HG02938 (cell line): ENCODE measurements at regions not wholly inside any gene's neighbourhood (a gene's known extent, or its start where the extent isn't known, plus 50 kb on each side); places are given as distances from the start of the nearest gene placed in this dataset.
"Not testable (repeated sequence)": the region's sequence is repeated elsewhere in the genome, so short reads cannot be mapped to it uniquely, and the experiment has no call there.

ENCODE experiments used
- ATAC-seq: cut with Tn5 transposase; IDR thresholded peaks from one replicate; pipeline ENCODE4 v1.9.1; 2021; ENCODE audit warnings: mild to moderate bottlenecking, moderate library complexity; ENCODE audit not compliant: unreplicated experiment

DNA sequence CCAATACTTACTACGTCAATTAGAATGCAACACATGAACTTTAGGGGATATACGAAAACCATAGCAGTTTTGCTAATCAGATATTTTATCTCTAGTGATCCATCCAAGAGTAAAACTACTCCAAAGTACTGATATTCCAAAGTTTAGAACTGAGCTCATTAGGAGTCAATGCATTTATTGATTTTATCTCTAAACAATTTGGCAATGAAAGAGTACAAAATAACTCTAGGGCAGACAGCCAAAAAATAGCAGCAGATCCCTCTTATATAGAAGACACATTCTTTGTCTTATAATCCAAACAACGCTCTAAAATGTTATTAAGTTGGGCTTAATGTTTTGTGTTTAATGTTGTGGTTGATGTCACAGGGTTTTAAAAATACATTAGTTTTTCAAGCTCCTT is 923.9 kb upstream of the MAN1A1 start:
- ATAC-seq = no peak

DNA sequence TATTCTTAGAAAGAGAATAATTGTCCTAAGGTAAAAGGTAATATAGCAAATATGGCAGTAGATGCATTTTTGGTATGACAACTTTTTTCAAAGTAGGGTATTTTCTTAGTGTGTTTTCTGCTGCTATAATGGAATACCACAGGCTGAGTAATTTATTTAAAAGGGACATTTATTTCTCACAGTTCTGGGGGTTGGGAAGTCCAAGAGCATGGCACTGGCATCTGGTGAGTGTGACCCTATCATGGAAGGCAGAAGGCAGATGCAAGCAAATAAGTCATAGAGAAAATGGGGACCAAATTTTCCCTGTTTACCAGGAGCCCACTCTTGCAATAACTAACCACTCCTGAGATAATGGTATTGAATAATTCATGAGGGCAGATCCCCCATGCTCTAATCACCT is 922.5 kb upstream of the MAN1A1 start:
- ATAC-seq = no peak

DNA sequence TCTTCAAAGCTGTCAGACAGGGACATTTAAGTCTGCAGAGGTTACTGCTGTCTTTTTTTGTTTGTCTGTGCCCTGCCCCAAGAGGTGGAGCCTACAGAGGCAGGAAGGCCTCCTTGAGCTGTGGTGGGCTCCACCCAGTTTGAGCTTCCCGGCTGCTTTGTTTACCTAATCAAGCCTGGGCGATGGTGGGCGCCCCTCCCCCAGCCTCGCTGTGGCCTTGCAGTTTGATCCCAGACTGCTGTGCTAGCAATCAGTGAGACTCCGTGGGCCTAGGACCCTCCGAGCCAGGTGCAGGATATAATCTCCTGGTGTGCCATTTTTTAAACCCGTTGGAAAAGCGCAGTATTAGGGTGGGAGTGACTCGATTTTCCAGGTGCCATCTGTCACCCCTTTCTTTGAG is 918.7 kb upstream of the MAN1A1 start:
- not testable (repeated sequence) for ATAC-seq

DNA sequence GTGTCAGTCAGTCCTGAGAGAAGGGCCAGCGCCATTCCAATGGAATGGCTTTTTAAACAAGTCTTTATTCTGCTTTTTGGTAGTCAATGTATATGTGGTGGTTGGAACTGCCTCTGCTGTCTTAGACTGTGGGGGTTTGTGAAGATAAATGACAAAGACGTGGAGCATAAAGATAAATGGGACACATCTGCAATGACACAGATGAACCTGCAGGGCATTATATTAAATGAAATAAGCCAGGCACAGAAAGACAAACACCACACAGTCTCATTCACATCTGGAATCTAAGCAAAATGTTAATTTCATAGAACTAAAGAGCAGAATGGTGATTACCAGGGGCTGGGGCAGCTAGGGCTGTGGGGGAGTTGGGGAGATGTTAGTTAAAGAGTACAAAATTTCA is 912.8 kb upstream of the MAN1A1 start:
- ATAC-seq = no peak

DNA sequence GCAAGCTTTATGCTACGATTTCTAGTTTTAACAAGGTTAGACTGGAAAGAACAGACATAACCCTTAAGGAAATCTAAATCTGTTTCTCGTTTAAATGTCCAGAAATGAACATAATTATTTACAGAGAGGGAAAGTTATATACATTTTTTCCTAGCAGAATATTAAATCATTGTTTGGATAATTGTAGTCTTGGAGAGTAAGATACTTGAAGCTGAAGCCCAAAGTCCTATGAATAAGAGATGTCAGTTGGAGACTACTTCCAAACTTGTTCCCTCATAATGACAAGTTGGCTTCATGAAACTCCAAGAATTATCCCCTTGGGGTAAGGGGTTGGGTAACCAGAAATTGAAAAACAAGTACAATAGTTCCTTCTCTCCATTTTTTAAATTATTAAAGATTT is 911.1 kb upstream of the MAN1A1 start:
- no peak for ATAC-seq

DNA sequence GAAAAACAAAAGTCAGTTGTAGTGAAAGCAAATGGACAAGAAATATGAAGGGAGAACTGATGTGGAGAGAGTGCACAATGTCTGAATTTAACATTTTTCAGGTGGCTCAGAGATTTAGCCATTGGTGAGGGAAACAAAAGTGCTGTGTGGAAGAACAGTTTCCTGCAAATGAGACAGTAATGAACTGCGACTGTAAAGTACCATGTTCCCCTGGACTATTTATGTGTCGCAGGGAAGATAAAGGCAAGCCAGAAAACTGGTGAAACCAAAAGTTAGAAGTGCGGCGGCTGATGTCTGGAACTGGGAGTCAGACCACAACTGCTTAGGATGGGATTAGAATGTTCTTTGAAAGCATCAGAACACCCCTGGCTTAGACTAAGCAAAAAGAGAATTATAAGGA is 905.1 kb upstream of the MAN1A1 start:
- ATAC-seq = no peak

DNA sequence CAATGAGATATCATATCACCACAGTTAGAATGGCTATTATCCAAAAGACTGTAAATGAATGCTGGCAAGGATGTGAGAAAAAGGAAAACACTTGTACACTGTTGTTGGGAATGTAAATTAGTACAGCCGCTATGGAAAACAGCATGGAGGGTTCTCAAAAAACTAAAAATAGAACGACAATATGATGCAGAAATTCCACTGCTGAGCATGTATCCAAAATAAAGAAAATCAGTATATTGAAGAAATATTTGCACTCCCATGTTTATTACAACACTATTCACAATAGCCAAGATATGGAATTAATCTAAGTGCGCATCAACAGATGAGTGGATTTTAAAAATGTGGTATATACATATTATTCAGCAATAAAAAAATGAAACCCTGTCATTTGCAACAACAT is 898.9 kb upstream of the MAN1A1 start:
- ATAC-seq = no peak

DNA sequence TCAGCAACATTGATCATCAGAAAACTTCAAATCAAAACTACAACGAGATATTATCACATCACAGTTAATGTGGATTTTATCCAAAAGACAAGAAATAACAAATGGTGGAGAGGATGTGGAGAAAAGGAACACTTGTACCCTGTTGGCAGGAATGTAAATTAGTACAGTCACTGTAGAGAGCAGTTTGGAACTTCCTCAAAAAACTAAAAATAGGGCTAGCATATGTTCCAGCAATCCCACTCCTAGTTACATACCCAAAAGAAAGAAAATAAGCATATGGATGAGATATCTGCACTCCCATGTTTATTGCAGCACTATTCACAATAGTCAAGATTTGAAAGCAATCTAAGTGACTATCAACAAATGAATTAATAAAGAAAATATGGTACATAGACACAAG is 887.7 kb upstream of the MAN1A1 start:
- no peak for ATAC-seq

DNA sequence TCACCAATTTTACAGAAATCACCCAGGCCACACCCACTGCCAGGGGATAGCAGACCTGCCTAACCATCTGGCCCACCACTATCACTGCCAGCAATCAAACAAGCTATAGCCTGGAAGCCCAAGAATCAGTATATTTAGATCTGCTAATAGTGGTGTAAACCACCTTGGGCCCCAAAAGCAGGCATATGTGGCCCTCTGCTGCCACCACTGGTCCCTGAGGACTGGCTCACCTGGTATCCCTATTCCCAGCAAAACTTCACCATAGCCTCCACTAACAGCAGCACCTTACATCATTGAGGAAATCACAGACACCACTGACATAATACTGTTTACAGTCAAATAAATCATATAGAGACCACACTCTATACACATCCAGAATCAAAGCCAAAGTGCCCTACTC is 880.4 kb upstream of the MAN1A1 start:
- no peak for ATAC-seq

DNA sequence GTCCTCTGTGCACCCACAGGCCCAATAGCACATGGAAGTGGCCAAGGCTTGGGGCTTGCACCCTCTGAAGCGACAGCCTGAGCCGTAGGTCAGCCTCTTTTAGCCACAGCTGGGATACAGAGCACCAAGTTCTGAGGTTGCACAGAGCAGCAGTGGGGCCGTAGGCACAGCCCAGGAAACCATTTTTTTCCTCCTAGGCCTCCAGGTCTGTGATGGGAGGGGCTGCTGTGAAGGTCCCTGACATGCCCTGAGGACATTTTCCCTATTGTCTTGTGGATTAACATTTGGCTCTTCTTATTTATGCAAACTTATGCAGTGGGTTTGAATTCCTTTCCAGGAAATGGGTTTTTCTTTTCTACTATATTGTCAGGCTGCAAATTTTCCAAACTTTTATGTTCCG is 878.7 kb upstream of the MAN1A1 start:
- ATAC-seq = no peak

DNA sequence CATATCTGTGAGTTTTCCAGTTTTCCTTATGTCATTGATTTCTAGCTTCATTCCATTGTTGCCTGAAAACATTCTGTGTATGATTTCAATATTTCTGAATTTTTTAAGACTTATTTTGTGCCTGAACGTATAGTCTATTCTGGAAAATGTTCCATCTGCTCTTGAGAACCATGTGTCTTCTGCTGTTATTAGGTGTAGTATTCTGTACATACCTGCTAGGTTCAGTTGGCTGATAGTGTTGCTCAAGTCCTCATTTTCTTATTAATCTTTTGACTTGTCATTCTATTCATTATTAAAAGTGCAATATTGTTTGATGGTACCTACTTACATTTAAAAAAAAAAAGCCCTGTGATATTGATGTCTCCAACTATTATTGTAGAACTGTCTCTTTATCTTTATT is 869.8 kb upstream of the MAN1A1 start:
- no peak for ATAC-seq

DNA sequence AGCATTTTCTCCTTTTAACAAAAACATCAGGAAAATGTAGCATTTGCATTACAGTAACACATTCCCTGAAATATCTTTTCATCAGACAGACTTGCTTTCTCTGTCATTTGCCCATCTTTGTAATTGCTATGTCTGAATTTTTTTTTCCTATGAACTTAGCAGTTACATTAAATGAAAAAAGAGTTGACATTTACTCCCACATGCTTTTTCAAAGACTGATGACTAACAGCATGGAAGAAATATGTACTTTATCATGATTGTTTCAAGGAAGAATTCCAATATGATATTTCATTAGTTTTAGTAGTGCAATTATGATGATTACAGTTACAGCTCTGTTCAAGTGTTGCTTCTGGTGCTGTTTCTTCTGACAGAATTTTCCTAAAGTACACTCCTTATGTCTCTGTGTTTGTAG is 864.5 kb upstream of the MAN1A1 start:
- ATAC-seq = no peak

DNA sequence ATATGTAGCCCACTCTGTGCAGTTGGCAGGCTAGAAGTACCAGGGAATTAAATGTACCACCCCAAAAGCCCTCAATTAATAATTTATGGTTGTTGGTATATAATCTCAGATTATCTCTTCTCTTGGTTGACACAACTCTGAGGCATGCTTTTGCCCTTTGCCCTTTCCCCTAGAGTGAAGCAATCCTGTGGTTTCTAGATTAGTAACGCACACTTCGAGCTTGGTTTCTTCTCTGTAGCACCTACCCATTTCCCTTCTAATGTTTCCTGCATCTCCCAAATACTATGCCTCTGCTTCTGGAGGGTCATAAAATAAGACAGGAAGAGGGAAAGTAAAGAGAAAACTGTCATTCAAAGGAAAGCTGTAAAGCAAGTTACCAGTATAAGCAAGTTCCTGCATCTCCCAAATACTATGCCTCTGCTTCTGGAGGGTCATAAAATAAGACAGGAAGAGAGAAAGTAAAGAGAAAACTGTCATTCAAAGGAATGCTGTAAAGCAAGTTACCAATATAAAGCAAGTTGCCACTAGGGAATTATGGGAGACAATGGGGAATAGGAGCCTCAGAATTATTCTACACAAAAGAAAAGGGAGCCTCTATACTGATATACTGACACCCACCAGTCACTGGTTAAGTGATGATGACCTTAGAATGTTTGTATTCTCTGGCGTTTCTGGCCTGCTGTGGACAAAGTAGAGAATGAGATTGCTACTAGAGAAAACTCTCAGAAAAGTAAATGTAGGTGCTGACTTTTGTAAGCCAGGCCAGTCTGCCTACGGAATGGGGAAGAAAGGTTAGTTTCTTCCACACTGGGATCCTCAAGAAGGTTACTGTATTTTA is 862.6 kb upstream of the MAN1A1 start:
- no peak for ATAC-seq

DNA sequence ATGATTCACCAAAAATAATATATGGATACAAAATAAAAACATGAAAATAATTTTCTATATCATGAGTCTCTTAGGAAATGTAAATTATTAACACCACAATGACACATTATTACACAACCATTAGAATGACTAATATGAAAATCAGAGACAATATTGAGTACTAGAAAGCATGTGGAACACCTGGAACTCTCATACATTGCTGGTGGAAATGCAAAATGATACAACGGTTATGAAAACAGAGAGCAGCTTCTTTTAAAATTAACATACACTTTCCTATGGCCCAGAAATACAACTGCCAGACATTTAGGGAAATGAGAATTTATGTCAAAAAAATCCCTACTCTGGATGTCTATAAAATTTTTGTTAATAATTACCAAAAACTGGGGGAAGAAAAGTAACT is 853.3 kb upstream of the MAN1A1 start:
- no peak for ATAC-seq

DNA sequence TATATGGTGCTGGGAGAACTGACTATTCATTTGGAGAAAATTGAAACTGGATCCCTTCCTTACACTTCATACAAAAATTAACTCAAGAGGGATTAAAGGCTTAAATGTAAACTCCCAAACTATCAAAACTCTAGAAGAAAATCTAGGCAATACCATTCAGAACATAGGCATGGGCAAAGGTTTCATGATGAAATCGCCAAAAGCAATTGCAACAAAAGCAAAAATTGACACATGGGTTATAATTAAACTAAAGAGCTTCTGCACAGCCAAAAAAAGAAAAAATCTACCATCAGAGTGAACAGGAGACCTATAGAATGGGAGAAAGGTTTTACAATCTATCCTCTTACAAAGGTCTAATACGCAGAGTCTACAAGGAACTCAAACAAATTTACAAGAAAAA is 851.3 kb upstream of the MAN1A1 start:
- ATAC-seq = no peak

DNA sequence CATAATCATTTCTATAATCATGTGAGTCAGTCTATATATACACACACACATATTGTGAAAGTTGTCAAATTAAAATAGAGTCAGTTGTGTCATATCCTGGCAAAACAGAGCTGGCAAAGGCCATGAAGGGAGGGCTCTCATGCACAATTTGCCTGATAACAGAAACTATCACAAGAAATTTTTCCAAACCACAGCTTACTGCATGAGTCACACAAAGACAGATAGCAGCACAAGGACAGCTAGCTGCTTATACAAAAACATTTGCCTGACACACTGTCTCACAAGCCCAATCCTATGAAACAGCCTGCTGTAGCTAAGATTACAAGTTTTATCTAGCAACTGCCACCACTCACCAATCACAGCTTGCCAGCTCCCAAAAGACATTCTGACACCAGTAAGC is 848.5 kb upstream of the MAN1A1 start:
- ATAC-seq = no peak

DNA sequence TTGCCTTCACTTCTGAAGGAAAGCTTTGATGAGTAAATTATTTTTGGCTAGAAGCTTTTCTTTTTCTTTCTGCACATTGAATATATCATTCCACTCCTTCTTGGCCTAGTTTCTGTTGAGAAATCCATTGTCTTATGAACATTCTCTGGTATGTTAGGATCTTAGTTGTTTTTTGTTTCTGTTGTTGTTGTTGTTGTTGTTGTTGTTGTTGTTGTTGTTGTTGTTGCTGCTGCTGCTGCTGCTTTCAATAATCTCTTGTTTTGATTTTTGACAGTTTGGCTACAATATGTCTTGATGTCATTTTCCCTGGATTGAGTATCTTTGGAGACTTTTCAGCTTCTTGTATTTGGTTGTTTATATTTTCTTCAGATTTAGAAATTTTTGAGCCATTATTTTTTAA is 836.5 kb upstream of the MAN1A1 start:
- no peak for ATAC-seq

DNA sequence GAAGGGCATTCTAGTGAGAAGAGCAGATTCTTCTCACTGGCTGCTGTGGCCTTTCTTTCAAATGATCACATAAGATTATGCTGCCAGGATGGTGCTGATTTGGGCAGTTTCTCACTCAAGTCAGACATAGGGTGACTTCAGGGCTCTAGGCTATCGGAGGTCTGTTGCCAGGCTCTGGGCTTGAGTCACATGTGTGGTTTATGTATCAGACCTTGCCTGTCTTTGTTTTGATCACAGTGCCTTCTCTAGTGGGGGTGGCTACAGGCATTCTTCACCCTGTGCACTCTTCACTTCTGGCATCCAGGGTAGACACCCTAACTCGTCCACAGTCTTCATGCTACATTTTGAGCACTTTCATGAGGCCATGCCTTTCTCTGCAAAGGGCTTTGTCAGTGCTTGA is 823.7 kb upstream of the MAN1A1 start:
- no peak for ATAC-seq

DNA sequence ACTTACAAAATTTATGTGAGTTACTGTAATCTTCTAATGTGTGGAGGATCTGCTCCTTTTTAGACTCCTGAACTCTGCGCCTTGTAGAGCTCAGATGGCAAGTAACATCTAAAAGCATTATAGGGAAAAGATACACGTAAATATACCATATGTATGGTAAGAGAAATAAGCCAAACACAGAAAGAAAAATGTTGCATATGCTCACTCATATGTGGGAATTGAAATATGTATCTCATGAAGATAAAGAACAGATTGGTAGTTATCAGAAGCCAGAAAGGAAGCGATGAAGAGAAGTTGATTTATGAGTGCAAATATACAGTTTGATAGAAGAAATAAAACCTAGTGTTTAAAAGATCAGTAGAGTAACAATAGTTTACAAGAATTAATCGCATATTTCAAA is 815.0 kb upstream of the MAN1A1 start:
- no peak for ATAC-seq

DNA sequence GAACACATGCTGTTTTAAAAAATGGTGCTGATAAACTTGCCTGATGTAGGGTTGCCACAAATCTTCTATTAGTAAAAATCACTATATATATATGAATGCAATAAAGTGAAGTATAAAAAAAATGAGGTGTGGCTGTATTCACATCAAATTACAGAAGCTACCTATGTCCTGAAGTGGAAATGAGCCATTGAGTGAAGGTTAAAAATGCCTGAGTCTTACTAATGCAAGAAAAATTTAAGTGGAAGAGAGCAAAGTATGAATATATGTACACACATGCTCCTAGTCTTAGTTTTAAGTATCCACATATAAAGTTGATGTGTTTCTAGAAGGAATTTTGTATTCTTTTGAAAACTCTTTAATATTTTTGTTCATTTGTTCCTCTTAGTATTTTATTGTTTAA is 808.3 kb upstream of the MAN1A1 start:
- ATAC-seq = no peak

DNA sequence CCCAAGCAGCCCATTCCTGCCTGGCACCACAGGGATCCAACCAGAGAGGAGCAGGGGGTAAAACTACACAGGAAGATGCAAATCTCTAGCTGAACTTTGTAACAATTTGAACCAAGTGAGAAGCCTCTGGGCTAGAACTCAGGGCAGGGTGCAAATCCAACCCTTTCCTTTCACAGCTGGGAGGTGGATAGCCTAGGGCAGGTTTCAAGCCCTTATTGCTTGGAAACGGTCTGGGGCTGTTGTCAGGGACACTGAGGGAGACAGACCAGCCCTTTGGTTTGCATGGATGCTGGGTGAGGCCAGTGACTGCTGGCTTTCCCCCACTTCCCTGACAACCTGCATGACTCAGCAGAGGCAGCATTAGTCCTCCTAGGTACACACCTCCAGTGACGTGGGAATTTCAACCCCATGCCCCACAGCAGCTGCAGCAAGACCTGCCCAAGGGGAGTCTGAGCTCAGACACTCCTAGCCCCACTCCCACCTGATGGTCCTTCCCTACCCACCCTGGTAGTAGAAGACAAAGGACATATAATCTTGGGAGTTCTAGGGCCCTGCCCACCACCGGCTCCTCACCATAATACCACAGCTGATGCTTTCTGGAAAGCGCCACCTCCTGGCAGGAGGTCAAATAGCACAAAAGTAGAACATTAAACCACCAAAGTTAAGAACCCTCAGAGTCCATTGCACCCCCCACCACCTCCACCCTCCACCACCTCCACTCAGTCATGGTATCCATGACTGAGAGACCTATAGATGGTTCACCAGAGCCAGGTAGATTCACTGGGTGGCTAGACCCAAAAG is 797.7 kb upstream of the MAN1A1 start:
- no peak for ATAC-seq

DNA sequence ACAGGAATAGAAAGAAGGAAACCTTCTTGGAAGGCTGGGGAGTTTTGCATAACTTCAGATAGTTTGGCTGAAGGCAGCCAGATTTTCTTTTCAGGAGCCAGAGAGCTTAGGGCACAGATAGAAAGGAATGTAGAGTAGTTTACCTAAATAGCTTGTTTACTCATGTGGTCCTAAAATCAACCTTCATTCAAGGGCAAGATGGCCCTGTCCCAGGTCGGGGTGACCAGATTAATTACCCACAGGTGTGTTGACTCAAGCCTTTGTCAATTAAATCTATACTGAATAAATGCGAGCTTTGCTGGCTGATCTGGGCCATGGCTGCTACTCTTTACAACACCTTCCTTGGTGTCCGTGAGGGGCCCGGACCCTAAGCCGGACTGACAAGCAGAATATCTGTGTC is 792.0 kb upstream of the MAN1A1 start:
- no peak for ATAC-seq
